NCI-H1417 (cell line): ENCODE measurements at regions not wholly inside any gene's neighbourhood (a gene's known extent, or its start where the extent isn't known, plus 50 kb on each side); places are given as distances from the start of the nearest gene placed in this dataset.

Experiments
- DNase-seq, 3 experiments: peaks; one replicate each; lab custom pipeline; 2025; lab: John Stamatoyannopoulos, UW

GRCh38 chrX:98371994-98372393 lies 1488.3 kb downstream of the RPA4 start:
- DNase-seq = no peak

GRCh38 chrX:98379134-98379533 lies 1495.4 kb downstream of the RPA4 start:
- peak in 1 of 3 experiments; percentile 49 for DNase-seq

GRCh38 chrX:98380106-98380505 lies 1496.4 kb downstream of the RPA4 start:
- no peak for DNase-seq

GRCh38 chrX:98380556-98380955 lies 1496.8 kb downstream of the RPA4 start:
- no peak for DNase-seq

GRCh38 chrX:98398542-98398941 lies 1514.8 kb downstream of the RPA4 start:
- DNase-seq = no peak

GRCh38 chrX:98405376-98405775 lies 1521.7 kb downstream of the RPA4 start:
- DNase-seq = no peak

DNA sequence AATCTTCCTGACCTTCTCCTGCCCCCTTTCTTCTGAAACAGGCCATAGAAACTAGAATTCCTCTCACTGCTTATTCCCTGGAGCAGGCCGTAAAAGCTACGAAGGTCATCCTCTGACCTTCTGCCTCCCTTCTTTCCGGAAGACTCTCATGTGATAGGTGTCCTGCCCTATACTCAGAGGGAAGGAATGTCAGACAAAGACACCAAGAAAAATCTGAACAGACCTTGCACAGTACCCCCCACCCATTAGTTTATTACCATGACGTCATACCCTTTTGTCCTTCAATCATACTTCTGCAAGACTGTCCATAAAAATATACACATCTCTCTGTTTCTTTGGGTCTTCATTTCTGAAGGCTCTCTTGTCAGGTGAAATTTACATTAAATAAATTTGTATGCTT lies 1523.9 kb downstream of the RPA4 start:
- DNase-seq = no peak

- DNase-seq = peak in 2 of 3 experiments; percentile 28 to 89
Measured at GRCh38 chrX:98409867-98410266, 1526.2 kb downstream of the RPA4 start.

GRCh38 chrX:98412058-98412457 lies 1528.3 kb downstream of the RPA4 start:
- DNase-seq = no peak

DNA sequence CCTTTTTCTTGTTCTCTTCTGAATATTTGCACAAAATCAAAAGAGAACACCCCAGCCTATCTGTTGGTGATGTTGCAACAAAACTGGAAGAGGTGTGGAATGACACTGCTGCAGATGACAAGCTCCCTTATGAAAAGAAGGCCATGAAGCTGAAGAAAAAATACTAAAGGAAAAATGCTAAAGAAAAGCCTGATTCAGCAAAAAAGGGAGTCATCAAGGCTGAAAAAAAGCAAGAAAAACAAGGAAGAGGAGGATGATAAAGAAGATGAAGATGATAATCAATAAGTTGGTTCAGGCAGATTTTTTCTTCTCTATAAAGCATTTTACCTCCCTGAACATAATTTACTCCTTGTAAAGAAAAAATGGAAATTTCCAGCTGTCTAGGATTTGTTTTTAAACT lies 1538.8 kb downstream of the RPA4 start:
- no peak for DNase-seq

- DNase-seq = no peak
Measured at GRCh38 chrX:98432413-98432812, 1548.7 kb downstream of the RPA4 start.

DNA sequence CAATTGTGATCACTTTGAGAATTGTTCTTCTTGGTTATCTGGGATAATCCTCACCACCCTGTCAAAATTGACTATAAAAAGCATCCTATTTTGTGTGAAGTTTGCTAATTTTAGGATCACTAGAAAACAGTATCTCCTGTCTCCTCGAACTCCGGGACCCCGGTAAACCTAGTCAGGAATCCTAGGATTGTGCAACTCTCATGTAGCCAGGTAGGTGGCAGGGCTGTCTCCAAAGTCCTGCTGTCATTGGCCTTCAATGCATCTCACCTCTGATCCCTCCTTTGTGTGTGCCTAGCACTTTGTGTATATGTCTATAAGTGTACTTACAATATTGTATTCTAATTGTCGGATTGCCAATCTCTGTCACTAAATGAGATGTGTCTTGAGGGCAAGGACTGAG lies 1564.8 kb downstream of the RPA4 start:
- DNase-seq = no peak

GRCh38 chrX:98452456-98452855 lies 1568.7 kb downstream of the RPA4 start:
- no peak for DNase-seq

GRCh38 chrX:98459669-98460068 lies 1576.0 kb downstream of the RPA4 start:
- DNase-seq = no peak

DNA sequence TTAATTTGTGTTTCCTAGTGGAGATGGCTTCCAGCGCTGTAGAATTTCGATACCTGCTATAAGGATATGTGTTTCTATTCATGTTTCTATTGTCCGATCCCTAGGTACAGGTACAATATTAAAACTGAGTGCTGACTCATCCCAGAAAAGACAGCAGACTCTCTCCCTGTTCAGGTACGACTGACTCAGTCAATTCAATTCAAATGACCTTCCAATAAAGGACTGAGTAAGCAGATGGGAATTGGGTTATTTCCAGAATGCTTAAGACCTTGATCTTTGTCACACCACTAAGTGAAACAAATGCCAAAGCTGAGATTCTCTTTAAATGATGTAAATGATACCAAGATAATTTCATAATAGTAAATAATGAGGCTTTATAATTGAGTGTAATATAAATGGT lies 1596.9 kb downstream of the RPA4 start:
- no peak for DNase-seq

DNA sequence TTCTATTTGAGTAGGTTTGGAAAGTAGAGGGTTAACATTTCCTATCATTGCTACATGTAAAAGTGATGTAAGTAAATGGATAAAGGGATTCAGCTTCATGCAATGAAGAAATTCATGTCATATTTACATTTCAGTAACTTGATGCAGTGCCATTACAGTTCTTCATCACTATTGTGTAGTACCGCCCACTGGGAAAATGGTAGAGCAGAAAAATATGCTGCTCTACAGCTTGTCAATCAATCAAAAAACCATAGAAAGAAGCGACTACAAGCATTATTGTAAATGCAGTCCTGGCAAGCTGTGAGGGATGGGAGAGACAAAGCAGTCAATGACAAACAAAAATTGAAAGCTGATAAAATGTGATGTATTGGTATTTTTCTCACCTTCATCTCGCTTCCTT lies 1597.9 kb downstream of the RPA4 start:
- no peak for DNase-seq

GRCh38 chrX:98490670-98491069 lies 1607.0 kb downstream of the RPA4 start:
- no peak for DNase-seq

DNA sequence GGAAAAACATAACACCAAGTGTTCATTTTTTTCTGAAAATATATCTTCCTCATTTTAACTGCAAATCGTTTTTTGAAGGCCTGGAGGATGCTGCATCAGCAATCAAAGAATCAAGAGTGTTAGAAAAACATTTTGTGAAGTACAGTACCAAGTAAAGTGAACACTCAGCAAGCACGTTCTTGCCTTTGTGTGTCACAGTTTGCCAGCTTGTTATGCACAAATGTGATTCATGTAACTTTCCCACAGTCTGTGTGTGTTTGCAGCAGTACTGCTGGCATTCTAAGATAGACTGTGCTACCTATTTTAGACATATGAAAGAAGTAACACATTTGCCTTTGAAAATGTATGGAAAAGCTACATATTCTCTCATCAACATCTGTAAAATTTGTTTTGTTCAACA lies 1617.7 kb downstream of the RPA4 start:
- no peak for DNase-seq

DNA sequence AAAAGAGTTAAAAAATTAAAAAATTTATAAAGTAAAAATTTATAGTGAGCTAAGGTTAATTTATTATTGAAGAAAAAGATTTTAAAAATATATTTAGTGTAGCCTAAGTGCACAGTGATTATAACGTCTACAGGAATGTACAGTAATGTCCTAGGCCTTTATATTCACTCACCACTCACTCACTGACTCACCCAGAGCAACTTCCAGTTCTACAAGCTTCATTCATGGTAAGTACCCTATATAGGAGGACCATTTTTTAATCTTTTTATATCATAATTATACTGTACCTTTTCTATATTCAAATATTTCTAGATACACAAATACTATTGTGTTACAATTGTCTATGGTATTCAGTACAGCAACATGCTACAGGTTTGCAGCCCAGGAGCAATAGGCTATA lies 1623.2 kb downstream of the RPA4 start:
- no peak for DNase-seq

GRCh38 chrX:98514032-98514431 lies 1630.3 kb downstream of the RPA4 start:
- DNase-seq = no peak

GRCh38 chrX:98516120-98516519 lies 1632.4 kb downstream of the RPA4 start:
- no peak for DNase-seq

GRCh38 chrX:98523026-98523425 lies 1639.3 kb downstream of the RPA4 start:
- no peak for DNase-seq

- DNase-seq = no peak
Measured at GRCh38 chrX:98523521-98523920, 1639.8 kb downstream of the RPA4 start.

- no peak for DNase-seq
Measured at GRCh38 chrX:98548519-98548918, 1664.8 kb downstream of the RPA4 start.

GRCh38 chrX:98568795-98569194 lies 1685.1 kb downstream of the RPA4 start:
- DNase-seq = no peak
